ENCODE measurements at regions not wholly inside any gene's neighbourhood (a gene's known extent, or its start where the extent isn't known, plus 50 kb on each side); places are given as distances from the start of the nearest gene placed in this dataset.

- Histone ChIP-seq H2AFZ (ENCODE audit: insufficient read depth, low read depth, low read length, poor library complexity, severe bottlenecking) (no peak overlapping the region), H3K9ac (ENCODE audit: insufficient read depth, low read length, poor library complexity, severe bottlenecking) (no peak overlapping the region), H3K27ac (ENCODE audit: low read depth in 1 of 2, low read length in 2 of 2) (no peak overlapping the region), H3K36me3 (replicated peaks in 1 of 2; ENCODE audit: control insufficient read depth in 1 of 2, insufficient read depth in 2 of 2, low read length in 2 of 2) (no peaks in the 10 kb centered on the region), H4K20me1 (ENCODE audit: insufficient read depth, low read length) (no peaks in the 10 kb centered on the region), H3K4me2 (replicated peaks; ENCODE audit: extremely low read depth, low read length, poor library complexity, severe bottlenecking) (no peak overlapping the region), H3K9me3 (replicated peaks in 1 of 2; ENCODE audit: control insufficient read depth in 1 of 2, insufficient read depth in 1 of 2, low read length in 2 of 2) (no peaks in the 10 kb centered on the region), H3K4me3 (replicated peaks in 1 of 3; ENCODE audit: low read depth in 2 of 3, low read length in 3 of 3) (no peak overlapping the region), H3K79me2 (ENCODE audit: insufficient read depth, low read length) (no peaks in the 10 kb centered on the region), H3K4me1 (ENCODE audit: control insufficient read depth in 1 of 2, insufficient read depth in 2 of 2, low read length in 2 of 2) (no peaks in the 10 kb centered on the region), H3K27me3 (ENCODE audit: control insufficient read depth in 2 of 2, insufficient read depth in 2 of 2, low read length in 2 of 2) (no peaks in the 10 kb centered on the region)
- intact Hi-C loops (cut with micrococcal nuclease): no loop called here
- Mint-ChIP-seq H3K36me3 (no peaks in the 10 kb centered on the region), H3K4me1 (peaks cover 4% of the 10 kb centered on the region), H3K4me3 (no peak overlapping the region), H3K9me3 (peaks cover 0 to 2% (median 0%) of the 10 kb centered on the region in 7 donors), H3K27ac (no peak overlapping the region), H3K27me3 (ENCODE audit: low read depth in 3 of 3) (peaks cover 4 to 10% (median 6%) of the 10 kb centered on the region in 3 donors)
- DNase-seq: no peak
- TF ChIP-seq, protein P1, sequence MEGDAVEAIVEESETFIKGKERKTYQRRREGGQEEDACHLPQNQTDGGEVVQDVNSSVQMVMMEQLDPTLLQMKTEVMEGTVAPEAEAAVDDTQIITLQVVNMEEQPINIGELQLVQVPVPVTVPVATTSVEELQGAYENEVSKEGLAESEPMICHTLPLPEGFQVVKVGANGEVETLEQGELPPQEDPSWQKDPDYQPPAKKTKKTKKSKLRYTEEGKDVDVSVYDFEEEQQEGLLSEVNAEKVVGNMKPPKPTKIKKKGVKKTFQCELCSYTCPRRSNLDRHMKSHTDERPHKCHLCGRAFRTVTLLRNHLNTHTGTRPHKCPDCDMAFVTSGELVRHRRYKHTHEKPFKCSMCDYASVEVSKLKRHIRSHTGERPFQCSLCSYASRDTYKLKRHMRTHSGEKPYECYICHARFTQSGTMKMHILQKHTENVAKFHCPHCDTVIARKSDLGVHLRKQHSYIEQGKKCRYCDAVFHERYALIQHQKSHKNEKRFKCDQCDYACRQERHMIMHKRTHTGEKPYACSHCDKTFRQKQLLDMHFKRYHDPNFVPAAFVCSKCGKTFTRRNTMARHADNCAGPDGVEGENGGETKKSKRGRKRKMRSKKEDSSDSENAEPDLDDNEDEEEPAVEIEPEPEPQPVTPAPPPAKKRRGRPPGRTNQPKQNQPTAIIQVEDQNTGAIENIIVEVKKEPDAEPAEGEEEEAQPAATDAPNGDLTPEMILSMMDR (IDR thresholded peaks at IDR 0.05): no peak
- 100% methylated on average over 1 of the region's 2 CpGs for WGBS (ENCODE audit: insufficient coverage)
Observed at GRCh38 chr3:107920538-107920937, 170.3 kb downstream of the CD47 start.

DNA sequence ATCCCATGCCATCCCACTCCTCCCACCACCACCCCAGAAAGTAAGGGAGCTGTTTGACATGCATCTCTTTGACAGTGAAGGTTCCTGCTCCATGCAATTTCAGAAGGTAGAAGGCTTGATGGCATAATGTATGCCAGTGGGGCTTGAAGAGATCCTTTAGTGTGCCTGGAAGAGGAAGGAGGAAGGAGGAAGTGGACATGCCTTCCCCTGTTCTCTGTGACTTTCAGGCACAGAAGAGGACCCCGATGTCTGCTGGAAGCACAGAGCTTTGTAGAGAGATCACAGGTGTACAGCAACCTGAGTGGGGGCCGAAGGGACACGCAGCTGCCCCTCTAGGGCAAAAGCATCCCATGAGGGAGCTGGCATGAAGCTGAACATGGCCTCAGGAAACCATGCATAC is 171.6 kb downstream of the CD47 start:
- peak overlapping the region in 1 of 2 donors; percentile 33 for H3K4me3 Mint-ChIP-seq
- H2AFZ ChIP-seq (ENCODE audit: insufficient read depth, low read depth, low read length, poor library complexity, severe bottlenecking): no peak overlapping the region
- no peak overlapping the region for H3K27ac ChIP-seq (ENCODE audit: low read depth in 1 of 2, low read length in 2 of 2)
- H3K36me3 ChIP-seq (replicated peaks in 1 of 2; ENCODE audit: control insufficient read depth in 1 of 2, insufficient read depth in 2 of 2, low read length in 2 of 2): no peaks in the 10 kb centered on the region
- DNase-seq: no peak
- H3K79me2 ChIP-seq (ENCODE audit: insufficient read depth, low read length): no peaks in the 10 kb centered on the region
- TF ChIP-seq, protein P1 (IDR thresholded peaks at IDR 0.05): no peak
- intact Hi-C loops (cut with micrococcal nuclease): no loop called here
- no peak overlapping the region for H3K9ac ChIP-seq (ENCODE audit: insufficient read depth, low read length, poor library complexity, severe bottlenecking)
- no peaks in the 10 kb centered on the region for H3K27me3 ChIP-seq (ENCODE audit: control insufficient read depth in 2 of 2, insufficient read depth in 2 of 2, low read length in 2 of 2)
- H3K9me3 ChIP-seq (replicated peaks in 1 of 2; ENCODE audit: control insufficient read depth in 1 of 2, insufficient read depth in 1 of 2, low read length in 2 of 2): no peaks in the 10 kb centered on the region
- no peaks in the 10 kb centered on the region for H3K4me1 ChIP-seq (ENCODE audit: control insufficient read depth in 1 of 2, insufficient read depth in 2 of 2, low read length in 2 of 2)
- H3K36me3 Mint-ChIP-seq: no peaks in the 10 kb centered on the region
- no peak overlapping the region for H3K4me3 ChIP-seq (replicated peaks in 1 of 3; ENCODE audit: low read depth in 2 of 3, low read length in 3 of 3)
- peaks cover 4 to 8% (median 6%) of the 10 kb centered on the region in 3 donors for H3K27me3 Mint-ChIP-seq (ENCODE audit: low read depth in 3 of 3)
- peaks cover 4% of the 10 kb centered on the region for H3K4me1 Mint-ChIP-seq
- H3K27ac Mint-ChIP-seq: peak overlapping the region in 1 of 7 donors; percentile 48
- no peak overlapping the region for H3K4me2 ChIP-seq (replicated peaks; ENCODE audit: extremely low read depth, low read length, poor library complexity, severe bottlenecking)
- peaks cover 0 to 2% (median 0%) of the 10 kb centered on the region in 7 donors for H3K9me3 Mint-ChIP-seq
- 68% methylated on average over 3 of the region's 3 CpGs for WGBS (ENCODE audit: insufficient coverage)
- no peaks in the 10 kb centered on the region for H4K20me1 ChIP-seq (ENCODE audit: insufficient read depth, low read length)
